ENCODE measurements at regions not wholly inside any gene's neighbourhood (a gene's known extent, or its start where the extent isn't known, plus 50 kb on each side); places are given as distances from the start of the nearest gene placed in this dataset.

GRCh38 chr3:20323307-20323927, 137.4 kb upstream of the SGO1 start:
- ChIA-PET POLR2A (no interaction called here), CTCF (no interaction called here)
- TF ChIP-seq ZBTB11 (tag by site-specific recombination; conservative IDR thresholded peaks at IDR 0.05; ENCODE audit: low read depth) (no peak), ZBTB10 (tag by site-specific recombination; IDR thresholded peaks at IDR 0.05) (no peak), ZSCAN30 (tag by site-specific recombination; IDR thresholded peaks at IDR 0.05) (no peak), SETDB1 (IDR thresholded peaks at IDR 0.05; ENCODE audit: insufficient read length, low read length) (no peak), ZNF777 (tag by site-specific recombination; IDR thresholded peaks at IDR 0.05; ENCODE audit: borderline replicate concordance) (no peak), GFI1B (tag by site-specific recombination; IDR thresholded peaks at IDR 0.05) (no peak), ZFHX2 (tag by site-specific recombination; conservative IDR thresholded peaks at IDR 0.05) (no peak), ZNF223 (tag by site-specific recombination; IDR thresholded peaks at IDR 0.05) (no peak), ZNF140 (tag by site-specific recombination; IDR thresholded peaks at IDR 0.05) (no peak), ZNF624 (tag by site-specific recombination; IDR thresholded peaks at IDR 0.05) (no peak), ZNF433 (tag by site-specific recombination; IDR thresholded peaks at IDR 0.05; ENCODE audit: low read depth) (no peak), ZNF501 (tag by site-specific recombination; IDR thresholded peaks at IDR 0.05) (no peak), YY2 (tag by site-specific recombination; IDR thresholded peaks at IDR 0.05) (no peak), ZNF121 (tag by site-specific recombination; IDR thresholded peaks at IDR 0.05) (no peak)
- Histone ChIP-seq H3K4me1 (ENCODE audit: control insufficient read depth, insufficient read depth, low read length) (no peaks in the 10 kb centered on the region), H3K36me3 (ENCODE audit: control insufficient read depth in 2 of 2, insufficient read depth in 1 of 2, low read length in 2 of 2) (no peaks in the 10 kb centered on the region), H3K4me3 (ENCODE audit: low read depth, low read length) (no peak overlapping the region), H3K9me3 (ENCODE audit: control insufficient read depth, insufficient read depth, low read depth, low read length) (no peaks in the 10 kb centered on the region), H3K27ac (ENCODE audit: extremely low read depth, low read depth, low read length) (no peak overlapping the region)

- H3K9me3 ChIP-seq (ENCODE audit: control insufficient read depth, insufficient read depth, low read depth, low read length), result no peaks in the 10 kb centered on the region
- no peak for TF ChIP-seq ZNF677 (tag by site-specific recombination; IDR thresholded peaks at IDR 0.05)
- TF ChIP-seq OSR2 (tag by site-specific recombination; IDR thresholded peaks at IDR 0.05), result no peak
- TF ChIP-seq ZNF623 (tag by site-specific recombination; IDR thresholded peaks at IDR 0.05), result no peak
- TF ChIP-seq EGR2 (tag by site-specific recombination; IDR thresholded peaks at IDR 0.05; ENCODE audit: low read depth), result no peak
- no peak for TF ChIP-seq ZNF324 (tag by site-specific recombination; IDR thresholded peaks at IDR 0.05)
- no peak for TF ChIP-seq ZNF785 (tag by site-specific recombination; IDR thresholded peaks at IDR 0.05)
- TF ChIP-seq SETDB1 (IDR thresholded peaks at IDR 0.05; ENCODE audit: insufficient read length, low read length), result no peak
- no peak for TF ChIP-seq ZNF521 (tag by site-specific recombination; IDR thresholded peaks at IDR 0.05)
- TF ChIP-seq IKZF3 (tag by site-specific recombination; IDR thresholded peaks at IDR 0.05), result no peak
- no peak for TF ChIP-seq ZNF10 (tag by site-specific recombination; IDR thresholded peaks at IDR 0.05)
- no peak for TF ChIP-seq ZBTB10 (tag by site-specific recombination; IDR thresholded peaks at IDR 0.05)
- no peak for TF ChIP-seq ZNF280D (tag by site-specific recombination; IDR thresholded peaks at IDR 0.05)
These were observed 136.1 kb upstream of the SGO1 start for GRCh38 chr3:20322085-20322484.

More at GRCh38 chr3:20322085-20322484, 136.1 kb upstream of the SGO1 start:
- Histone ChIP-seq H3K36me3 (ENCODE audit: control insufficient read depth in 2 of 2, insufficient read depth in 1 of 2, low read length in 2 of 2) (no peaks in the 10 kb centered on the region), H3K4me3 (ENCODE audit: low read depth, low read length) (no peak overlapping the region), H3K4me1 (ENCODE audit: control insufficient read depth, insufficient read depth, low read length) (no peaks in the 10 kb centered on the region), H3K27ac (ENCODE audit: extremely low read depth, low read depth, low read length) (no peak overlapping the region)
- CTCF ChIA-PET, result interaction anchor here (0.6 kb wide), 1 partner anchor 795 kb away, joined by 3 read pairs; no protein-coding TSS in a partner anchor
- POLR2A ChIA-PET, result no interaction called here
